ENCODE measurements at regions not wholly inside any gene's neighbourhood (a gene's known extent, or its start where the extent isn't known, plus 50 kb on each side); places are given as distances from the start of the nearest gene placed in this dataset.
"Not testable (repeated sequence)": the region's sequence is repeated elsewhere in the genome, so short reads cannot be mapped to it uniquely, and the experiment has no call there.

- no peak overlapping the region for H3K27ac ChIP-seq (replicated peaks in 1 of 4)
- intact Hi-C loops (cut with DNase I) = no loop called here
- H3K4me1 ChIP-seq = no peaks in the 10 kb centered on the region
- H3K4me3 ChIP-seq = no peak overlapping the region
- no peak for DNase-seq (ENCODE audit: extremely low spot score)
- TF ChIP-seq EP300 (IDR thresholded peaks at IDR 0.05) (no peak), POLR2AphosphoS5 (IDR thresholded peaks at IDR 0.05) (no peak)
- TF ChIP-seq, protein P1, sequence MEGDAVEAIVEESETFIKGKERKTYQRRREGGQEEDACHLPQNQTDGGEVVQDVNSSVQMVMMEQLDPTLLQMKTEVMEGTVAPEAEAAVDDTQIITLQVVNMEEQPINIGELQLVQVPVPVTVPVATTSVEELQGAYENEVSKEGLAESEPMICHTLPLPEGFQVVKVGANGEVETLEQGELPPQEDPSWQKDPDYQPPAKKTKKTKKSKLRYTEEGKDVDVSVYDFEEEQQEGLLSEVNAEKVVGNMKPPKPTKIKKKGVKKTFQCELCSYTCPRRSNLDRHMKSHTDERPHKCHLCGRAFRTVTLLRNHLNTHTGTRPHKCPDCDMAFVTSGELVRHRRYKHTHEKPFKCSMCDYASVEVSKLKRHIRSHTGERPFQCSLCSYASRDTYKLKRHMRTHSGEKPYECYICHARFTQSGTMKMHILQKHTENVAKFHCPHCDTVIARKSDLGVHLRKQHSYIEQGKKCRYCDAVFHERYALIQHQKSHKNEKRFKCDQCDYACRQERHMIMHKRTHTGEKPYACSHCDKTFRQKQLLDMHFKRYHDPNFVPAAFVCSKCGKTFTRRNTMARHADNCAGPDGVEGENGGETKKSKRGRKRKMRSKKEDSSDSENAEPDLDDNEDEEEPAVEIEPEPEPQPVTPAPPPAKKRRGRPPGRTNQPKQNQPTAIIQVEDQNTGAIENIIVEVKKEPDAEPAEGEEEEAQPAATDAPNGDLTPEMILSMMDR (IDR thresholded peaks at IDR 0.05) = no peak
- no peaks in the 10 kb centered on the region for H3K27me3 ChIP-seq
- 84% methylated on average over 8 of the region's 8 CpGs for WGBS
- H3K9me3 ChIP-seq = no peaks in the 10 kb centered on the region
- no peaks in the 10 kb centered on the region for H3K36me3 ChIP-seq
Observed at GRCh38 chr18:21960189-21960588, 209.2 kb upstream of the GATA6 start.

GRCh38 chr18:21963336-21963735, 206.1 kb upstream of the GATA6 start:
- DNase-seq (ENCODE audit: extremely low spot score) = no peak

DNA sequence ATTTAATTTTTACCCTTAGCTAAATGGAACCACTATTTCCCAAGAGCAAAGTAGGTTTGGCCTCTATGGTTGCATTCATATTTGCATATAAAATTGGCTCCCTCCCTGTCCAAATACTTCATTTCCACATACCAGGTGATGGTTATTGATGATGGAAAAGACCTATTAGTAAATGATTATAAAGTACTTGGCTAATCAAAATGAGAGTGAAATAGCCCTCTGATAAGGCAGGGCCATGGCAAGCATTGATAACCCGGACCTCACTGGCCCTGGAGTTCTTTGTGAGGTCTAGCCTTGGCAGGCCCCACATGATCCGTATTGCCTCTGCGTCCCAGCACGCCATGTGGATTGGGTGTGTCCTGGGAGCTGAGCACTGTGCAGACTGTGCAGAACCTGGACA, 201.1 kb upstream of the GATA6 start:
- no peak for DNase-seq (ENCODE audit: extremely low spot score)
- no peak for TF ChIP-seq POLR2A (IDR thresholded peaks at IDR 0.05; ENCODE audit: low read depth)
- TF ChIP-seq, protein P1 (IDR thresholded peaks at IDR 0.05) = no peak
- no peak for TF ChIP-seq EP300 (IDR thresholded peaks at IDR 0.05)
- no peak for TF ChIP-seq POLR2AphosphoS5 (IDR thresholded peaks at IDR 0.05)
- intact Hi-C loops (cut with DNase I) = no loop called here

More at GRCh38 chr18:21963336-21963735, 206.1 kb upstream of the GATA6 start:
- H3K36me3 ChIP-seq = no peaks in the 10 kb centered on the region
- no peak overlapping the region for H3K27ac ChIP-seq (replicated peaks in 1 of 4)
- intact Hi-C loops (cut with DNase I) = no loop called here
- 79% methylated on average over 5 of the region's 5 CpGs for WGBS
- no peaks in the 10 kb centered on the region for H3K4me1 ChIP-seq
- H3K4me3 ChIP-seq = no peak overlapping the region
- no peaks in the 10 kb centered on the region for H3K27me3 ChIP-seq
- TF ChIP-seq POLR2A (IDR thresholded peaks at IDR 0.05; ENCODE audit: low read depth) = no peak
- TF ChIP-seq EP300 (IDR thresholded peaks at IDR 0.05) = no peak
- no peak for TF ChIP-seq POLR2AphosphoS5 (IDR thresholded peaks at IDR 0.05)
- TF ChIP-seq, protein P1 (IDR thresholded peaks at IDR 0.05) = no peak
- no peaks in the 10 kb centered on the region for H3K9me3 ChIP-seq

DNA sequence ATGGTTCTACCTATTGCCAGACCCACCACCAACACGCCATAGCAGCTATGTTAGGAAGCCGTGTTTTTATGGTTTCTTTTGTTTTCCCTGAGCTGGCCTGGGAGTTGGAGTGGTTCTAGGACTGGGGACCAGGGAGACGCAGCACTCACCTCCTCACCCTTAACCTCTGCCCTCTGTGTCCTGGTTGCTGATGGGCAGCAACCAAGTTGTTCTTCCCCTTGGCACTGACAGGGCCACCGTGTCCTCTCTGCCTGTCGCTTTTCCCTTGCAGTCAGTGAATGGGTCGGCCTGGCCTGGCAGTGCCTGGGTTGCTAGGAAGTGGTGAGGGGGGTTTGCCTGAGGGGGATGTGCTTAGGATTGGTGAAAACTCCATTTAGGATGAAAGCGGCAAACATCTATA, 197.1 kb upstream of the GATA6 start:
- TF ChIP-seq, protein P1 (IDR thresholded peaks at IDR 0.05) = no peak
- TF ChIP-seq POLR2A (IDR thresholded peaks at IDR 0.05; ENCODE audit: low read depth) (no peak), EP300 (IDR thresholded peaks at IDR 0.05) (no peak), POLR2AphosphoS5 (IDR thresholded peaks at IDR 0.05) (no peak)
- WGBS = 87% methylated on average over 3 of the region's 7 CpGs

More for the DNA sequence above, 201.1 kb upstream of the GATA6 start:
- Histone ChIP-seq H3K4me3 (no peak overlapping the region), H3K9me3 (no peaks in the 10 kb centered on the region), H3K27ac (replicated peaks in 1 of 4) (no peak overlapping the region), H3K4me1 (no peaks in the 10 kb centered on the region), H3K36me3 (no peaks in the 10 kb centered on the region), H3K27me3 (no peaks in the 10 kb centered on the region)
- WGBS = 94% methylated on average over 4 of the region's 4 CpGs

DNA sequence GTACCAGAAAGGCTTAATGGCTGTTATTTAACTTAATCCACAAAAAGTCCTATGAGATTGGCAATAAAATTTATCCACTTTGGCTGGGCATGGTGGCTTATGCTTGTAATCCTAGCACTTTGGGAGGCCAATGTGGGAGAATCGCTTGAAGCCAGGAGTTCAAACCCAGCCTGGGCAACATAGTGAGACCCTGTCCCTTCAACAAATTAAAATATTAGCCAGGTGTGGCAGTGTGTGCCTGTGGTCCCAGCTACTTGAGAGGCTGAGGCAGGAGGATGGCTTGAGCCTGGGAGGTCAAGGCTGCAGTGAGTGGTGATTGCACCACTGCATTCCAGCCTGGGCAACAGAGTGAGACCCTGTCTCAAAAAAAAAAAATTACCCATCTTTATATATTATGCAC, 193.4 kb upstream of the GATA6 start:
- intact Hi-C loops (cut with DNase I); DNase-seq (ENCODE audit: extremely low spot score); H3K27me3 ChIP-seq; H3K4me1 ChIP-seq; H3K4me3 ChIP-seq; H3K27ac ChIP-seq (replicated peaks in 1 of 4); H3K36me3 ChIP-seq; H3K9me3 ChIP-seq: not testable (repeated sequence)
- 83% methylated on average over 1 of the region's 1 CpG for WGBS

More for the DNA sequence above, 197.1 kb upstream of the GATA6 start:
- DNase-seq (ENCODE audit: extremely low spot score) = no peak
- Histone ChIP-seq H3K4me1 (no peaks in the 10 kb centered on the region), H3K9me3 (no peaks in the 10 kb centered on the region), H3K4me3 (no peak overlapping the region), H3K27ac (replicated peaks in 1 of 4) (no peak overlapping the region), H3K36me3 (no peaks in the 10 kb centered on the region), H3K27me3 (no peaks in the 10 kb centered on the region)
- intact Hi-C loops (cut with DNase I) = no loop called here

Measured in esophagus muscularis mucosa (tissue), 4 donors.